SK-N-SH treated with all-trans-retinoic acid at 6 μM for 48 hours (cell line): ENCODE measurements at regions not wholly inside any gene's neighbourhood (a gene's known extent, or its start where the extent isn't known, plus 50 kb on each side); places are given as distances from the start of the nearest gene placed in this dataset.

Experiments used
- ATAC-seq: fragments of 200-7000 bp; cut with Tn5 transposase; 3 replicates; pipeline ENCODE4 v1.9.1; 2020; ENCODE audit warnings: mild to moderate bottlenecking, moderate library complexity
- ARNTL ChIP-seq: fragments of 450-650 bp; formaldehyde crosslinking; IDR thresholded peaks from 2 replicates; pipeline ENCODE4 v1.5.0; 2020; ENCODE audit warnings: low read depth, mild to moderate bottlenecking, moderate library complexity, borderline replicate concordance
- CSDC2 ChIP-seq: fragments of 250-450 bp; sonication (Bioruptor Pico); IDR thresholded peaks from 2 replicates; pipeline ENCODE4 v1.5.0; 2020; ENCODE audit warnings: mild to moderate bottlenecking, moderate library complexity
- ESRRG ChIP-seq: fragments of 250-450 bp; sonication (Bioruptor Pico); IDR thresholded peaks from 2 replicates; pipeline ENCODE4 v1.6.1; 2021; ENCODE audit warnings: mild to moderate bottlenecking
- GLIS3 ChIP-seq: fragments of 250-450 bp; sonication (Bioruptor Pico); IDR thresholded peaks from 2 replicates; pipeline ENCODE4 v1.5.0; 2020; ENCODE audit warnings: mild to moderate bottlenecking, moderate library complexity
- ISL1 ChIP-seq: fragments of 250-450 bp; sonication (Bioruptor Pico); IDR thresholded peaks from 2 replicates; pipeline ENCODE4 v2.1.2; 2022; ENCODE audit warnings: mild to moderate bottlenecking, moderate library complexity
- OSR1 ChIP-seq: fragments of 250-450 bp; sonication (Bioruptor Pico); IDR thresholded peaks from 2 replicates; pipeline ENCODE4 v1.8.0; 2022; ENCODE audit warnings: moderate library complexity, mild to moderate bottlenecking, inconsistent platforms
- PPARA ChIP-seq: fragments of 250-450 bp; sonication (Bioruptor Pico); IDR thresholded peaks from 2 replicates; pipeline ENCODE4 v1.5.0; 2020; ENCODE audit warnings: mild to moderate bottlenecking, borderline replicate concordance
- RARB ChIP-seq: fragments of 250-450 bp; sonication (Bioruptor Pico); IDR thresholded peaks from 2 replicates; pipeline ENCODE4 v1.8.0; 2021; ENCODE audit warnings: mild to moderate bottlenecking, moderate library complexity
- SNAI2 ChIP-seq: fragments of 250-450 bp; sonication (Bioruptor Pico); IDR thresholded peaks from 2 replicates; pipeline ENCODE4 v1.5.0; 2020; ENCODE audit warnings: mild to moderate bottlenecking, moderate library complexity
- TCF4 ChIP-seq: fragments of 250-450 bp; sonication (Bioruptor Pico); IDR thresholded peaks from 2 replicates; pipeline ENCODE4 v1.8.0; 2021; ENCODE audit warnings: mild to moderate bottlenecking, moderate library complexity, borderline replicate concordance
- TOX ChIP-seq: fragments of 250-450 bp; sonication (Bioruptor Pico); IDR thresholded peaks from 2 replicates; pipeline ENCODE4 v1.8.0; 2021; ENCODE audit warnings: mild to moderate bottlenecking, moderate library complexity, borderline replicate concordance
- TSHZ2 ChIP-seq: fragments of 250-450 bp; sonication (Bioruptor Pico); IDR thresholded peaks from 2 replicates; pipeline ENCODE4 v1.5.0; 2020; ENCODE audit warnings: mild to moderate bottlenecking, moderate library complexity
- ZFP3 ChIP-seq: fragments of 250-450 bp; sonication (Bioruptor Pico); IDR thresholded peaks from 2 replicates; pipeline ENCODE4 v1.5.0; 2020; ENCODE audit warnings: mild to moderate bottlenecking, moderate library complexity
- ZFP30 ChIP-seq: fragments of 450-650 bp; formaldehyde crosslinking; IDR thresholded peaks from 2 replicates; pipeline ENCODE4 v1.5.0; 2022; ENCODE audit warnings: mild to moderate bottlenecking, moderate library complexity
- ZNF565 ChIP-seq: fragments of 450-650 bp; formaldehyde crosslinking; conservative IDR thresholded peaks from 2 replicates; pipeline ENCODE4 v1.5.0; 2020; ENCODE audit warnings: low read depth, mild to moderate bottlenecking, moderate library complexity
- ZNF70 ChIP-seq: fragments of 450-650 bp; formaldehyde crosslinking; IDR thresholded peaks from 2 replicates; pipeline ENCODE4 v1.5.0; 2020; ENCODE audit warnings: mild to moderate bottlenecking, moderate library complexity
- ZNF8 ChIP-seq: fragments of 450-650 bp; formaldehyde crosslinking; IDR thresholded peaks from 2 replicates; pipeline ENCODE4 v1.5.0; 2020; ENCODE audit warnings: mild to moderate bottlenecking, moderate library complexity
- TF ChIP-seq, protein P1 (sequence below): fragments of 250-450 bp; sonication (Bioruptor Pico); IDR thresholded peaks from 2 replicates; pipeline ENCODE4 v1.5.1; 2020; ENCODE audit warnings: low read depth, mild to moderate bottlenecking, moderate library complexity
- TF ChIP-seq, protein P2 (sequence below): fragments of 250-450 bp; sonication (Bioruptor Pico); IDR thresholded peaks from 2 replicates; pipeline ENCODE4 v1.8.0; 2020; ENCODE audit warnings: mild to moderate bottlenecking, moderate library complexity, borderline replicate concordance
- TF ChIP-seq, protein P3 (sequence below): fragments of 250-450 bp; sonication (Bioruptor Pico); IDR thresholded peaks from 2 replicates; pipeline ENCODE4 v1.5.1; 2021; ENCODE audit warnings: mild to moderate bottlenecking, moderate library complexity
- TF ChIP-seq, protein P4 (sequence below): fragments of 250-450 bp; sonication (Bioruptor Pico); IDR thresholded peaks from 2 replicates; pipeline ENCODE4 v1.8.0; 2021; ENCODE audit warnings: low read depth, mild to moderate bottlenecking, moderate library complexity, borderline replicate concordance

- TF ChIP-seq RARB = no peak
- no peak for TF ChIP-seq SNAI2 (CRISPR knock-in tag)
- no peak for TF ChIP-seq ISL1 (CRISPR knock-in tag)
- TF ChIP-seq, protein P1, sequence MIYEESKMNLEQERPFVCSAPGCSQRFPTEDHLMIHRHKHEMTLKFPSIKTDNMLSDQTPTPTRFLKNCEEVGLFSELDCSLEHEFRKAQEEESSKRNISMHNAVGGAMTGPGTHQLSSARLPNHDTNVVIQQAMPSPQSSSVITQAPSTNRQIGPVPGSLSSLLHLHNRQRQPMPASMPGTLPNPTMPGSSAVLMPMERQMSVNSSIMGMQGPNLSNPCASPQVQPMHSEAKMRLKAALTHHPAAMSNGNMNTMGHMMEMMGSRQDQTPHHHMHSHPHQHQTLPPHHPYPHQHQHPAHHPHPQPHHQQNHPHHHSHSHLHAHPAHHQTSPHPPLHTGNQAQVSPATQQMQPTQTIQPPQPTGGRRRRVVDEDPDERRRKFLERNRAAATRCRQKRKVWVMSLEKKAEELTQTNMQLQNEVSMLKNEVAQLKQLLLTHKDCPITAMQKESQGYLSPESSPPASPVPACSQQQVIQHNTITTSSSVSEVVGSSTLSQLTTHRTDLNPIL = no peak
- TF ChIP-seq ARNTL = no peak
- no peak for TF ChIP-seq TOX (CRISPR knock-in tag)
- TF ChIP-seq GLIS3 = no peak
- TF ChIP-seq ZNF8 = no peak
- TF ChIP-seq TCF4 (CRISPR knock-in tag) = no peak
- TF ChIP-seq ZNF565 (CRISPR knock-in tag) = no peak
- no peak for TF ChIP-seq CSDC2
- no peak for TF ChIP-seq ESRRG (CRISPR knock-in tag)
- TF ChIP-seq, protein P2, sequence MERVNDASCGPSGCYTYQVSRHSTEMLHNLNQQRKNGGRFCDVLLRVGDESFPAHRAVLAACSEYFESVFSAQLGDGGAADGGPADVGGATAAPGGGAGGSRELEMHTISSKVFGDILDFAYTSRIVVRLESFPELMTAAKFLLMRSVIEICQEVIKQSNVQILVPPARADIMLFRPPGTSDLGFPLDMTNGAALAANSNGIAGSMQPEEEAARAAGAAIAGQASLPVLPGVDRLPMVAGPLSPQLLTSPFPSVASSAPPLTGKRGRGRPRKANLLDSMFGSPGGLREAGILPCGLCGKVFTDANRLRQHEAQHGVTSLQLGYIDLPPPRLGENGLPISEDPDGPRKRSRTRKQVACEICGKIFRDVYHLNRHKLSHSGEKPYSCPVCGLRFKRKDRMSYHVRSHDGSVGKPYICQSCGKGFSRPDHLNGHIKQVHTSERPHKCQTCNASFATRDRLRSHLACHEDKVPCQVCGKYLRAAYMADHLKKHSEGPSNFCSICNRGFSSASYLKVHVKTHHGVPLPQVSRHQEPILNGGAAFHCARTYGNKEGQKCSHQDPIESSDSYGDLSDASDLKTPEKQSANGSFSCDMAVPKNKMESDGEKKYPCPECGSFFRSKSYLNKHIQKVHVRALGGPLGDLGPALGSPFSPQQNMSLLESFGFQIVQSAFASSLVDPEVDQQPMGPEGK (CRISPR knock-in tag) = no peak
- TF ChIP-seq ZNF70 (CRISPR knock-in tag) = no peak
- TF ChIP-seq, protein P3, sequence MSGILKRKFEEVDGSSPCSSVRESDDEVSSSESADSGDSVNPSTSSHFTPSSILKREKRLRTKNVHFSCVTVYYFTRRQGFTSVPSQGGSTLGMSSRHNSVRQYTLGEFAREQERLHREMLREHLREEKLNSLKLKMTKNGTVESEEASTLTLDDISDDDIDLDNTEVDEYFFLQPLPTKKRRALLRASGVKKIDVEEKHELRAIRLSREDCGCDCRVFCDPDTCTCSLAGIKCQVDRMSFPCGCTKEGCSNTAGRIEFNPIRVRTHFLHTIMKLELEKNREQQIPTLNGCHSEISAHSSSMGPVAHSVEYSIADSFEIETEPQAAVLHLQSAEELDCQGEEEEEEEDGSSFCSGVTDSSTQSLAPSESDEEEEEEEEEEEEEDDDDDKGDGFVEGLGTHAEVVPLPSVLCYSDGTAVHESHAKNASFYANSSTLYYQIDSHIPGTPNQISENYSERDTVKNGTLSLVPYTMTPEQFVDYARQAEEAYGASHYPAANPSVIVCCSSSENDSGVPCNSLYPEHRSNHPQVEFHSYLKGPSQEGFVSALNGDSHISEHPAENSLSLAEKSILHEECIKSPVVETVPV (CRISPR knock-in tag) = no peak
- TF ChIP-seq ZFP30 = no peak
- no peak for TF ChIP-seq OSR1 (CRISPR knock-in tag)
- TF ChIP-seq, protein P4, sequence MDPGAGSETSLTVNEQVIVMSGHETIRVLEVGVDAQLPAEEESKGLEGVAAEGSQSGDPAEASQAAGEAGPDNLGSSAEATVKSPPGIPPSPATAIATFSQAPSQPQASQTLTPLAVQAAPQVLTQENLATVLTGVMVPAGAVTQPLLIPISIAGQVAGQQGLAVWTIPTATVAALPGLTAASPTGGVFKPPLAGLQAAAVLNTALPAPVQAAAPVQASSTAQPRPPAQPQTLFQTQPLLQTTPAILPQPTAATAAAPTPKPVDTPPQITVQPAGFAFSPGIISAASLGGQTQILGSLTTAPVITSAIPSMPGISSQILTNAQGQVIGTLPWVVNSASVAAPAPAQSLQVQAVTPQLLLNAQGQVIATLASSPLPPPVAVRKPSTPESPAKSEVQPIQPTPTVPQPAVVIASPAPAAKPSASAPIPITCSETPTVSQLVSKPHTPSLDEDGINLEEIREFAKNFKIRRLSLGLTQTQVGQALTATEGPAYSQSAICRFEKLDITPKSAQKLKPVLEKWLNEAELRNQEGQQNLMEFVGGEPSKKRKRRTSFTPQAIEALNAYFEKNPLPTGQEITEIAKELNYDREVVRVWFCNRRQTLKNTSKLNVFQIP = no peak
- TF ChIP-seq ZFP3 (CRISPR knock-in tag) = no peak
- TF ChIP-seq TSHZ2 = no peak
- ATAC-seq = no peak
Observed at GRCh38 chr6:68226460-68226859, 408.6 kb upstream of the ADGRB3 start.

DNA sequence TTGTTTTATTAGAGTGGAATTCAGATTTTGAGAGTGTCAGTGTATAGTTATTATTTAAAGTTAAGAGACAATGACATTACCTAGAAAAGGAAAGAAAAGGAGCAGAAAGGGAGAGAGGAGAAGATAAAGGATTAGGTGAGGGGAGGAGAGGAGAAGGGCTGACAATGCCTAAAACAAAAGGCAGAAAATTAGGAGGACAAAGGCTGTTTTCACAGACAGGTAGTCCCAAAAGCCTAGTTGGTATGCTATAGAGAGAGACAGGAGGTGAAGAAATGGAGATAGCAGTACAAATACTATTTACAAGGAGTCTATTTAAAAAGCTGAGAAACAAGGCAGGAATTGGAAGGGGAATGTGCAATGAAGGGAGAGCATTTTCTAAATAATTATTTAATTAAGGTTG is 409.4 kb upstream of the ADGRB3 start:
- no peak for ATAC-seq
- TF ChIP-seq, protein P3 (CRISPR knock-in tag) = no peak
- no peak for TF ChIP-seq TCF4 (CRISPR knock-in tag)

- ATAC-seq = no peak
- TF ChIP-seq TCF4 (CRISPR knock-in tag) (no peak), ZFP30 (no peak), OSR1 (CRISPR knock-in tag) (no peak), ZNF70 (CRISPR knock-in tag) (no peak), ZFP3 (CRISPR knock-in tag) (no peak), TOX (CRISPR knock-in tag) (no peak), PPARA (CRISPR knock-in tag) (no peak), ZNF565 (CRISPR knock-in tag) (no peak), TSHZ2 (no peak), CSDC2 (no peak)
- TF ChIP-seq, protein P1 = no peak
Observed at GRCh38 chr6:68211242-68211795, 423.8 kb upstream of the ADGRB3 start.
